ENCODE measurements at regions not wholly inside any gene's neighbourhood (a gene's known extent, or its start where the extent isn't known, plus 50 kb on each side); places are given as distances from the start of the nearest gene placed in this dataset.

DNA sequence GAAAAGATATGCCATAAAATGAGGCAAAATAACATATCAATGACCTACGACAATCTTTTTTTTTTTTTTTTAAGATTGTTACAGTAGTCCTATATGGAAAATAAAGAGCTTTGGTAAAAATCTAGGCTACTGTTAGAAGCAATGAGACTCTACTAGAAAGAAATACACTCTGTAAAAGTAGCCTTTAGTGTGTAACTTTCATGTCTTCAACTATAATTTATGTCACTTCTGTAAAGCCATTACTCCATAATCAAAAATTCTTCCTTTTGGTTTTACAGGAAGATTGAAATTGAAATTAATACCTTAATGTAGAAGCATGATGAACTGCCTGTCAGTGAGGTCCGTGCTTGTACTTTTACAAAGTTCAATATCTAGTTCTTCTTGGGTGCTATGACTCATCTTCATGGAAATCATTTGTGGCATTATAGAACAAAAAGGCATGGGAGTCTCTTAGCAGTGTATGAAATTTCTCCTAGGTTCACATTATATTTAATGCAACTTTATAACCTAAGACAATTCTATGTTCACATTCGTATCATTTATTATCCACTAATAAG is 1393.1 kb downstream of the EFNA5 start:
- TF ChIP-seq FOXM1 (IDR thresholded peaks at IDR 0.05; ENCODE audit: borderline replicate concordance, low read depth) = no peak
- TF ChIP-seq, protein P1, sequence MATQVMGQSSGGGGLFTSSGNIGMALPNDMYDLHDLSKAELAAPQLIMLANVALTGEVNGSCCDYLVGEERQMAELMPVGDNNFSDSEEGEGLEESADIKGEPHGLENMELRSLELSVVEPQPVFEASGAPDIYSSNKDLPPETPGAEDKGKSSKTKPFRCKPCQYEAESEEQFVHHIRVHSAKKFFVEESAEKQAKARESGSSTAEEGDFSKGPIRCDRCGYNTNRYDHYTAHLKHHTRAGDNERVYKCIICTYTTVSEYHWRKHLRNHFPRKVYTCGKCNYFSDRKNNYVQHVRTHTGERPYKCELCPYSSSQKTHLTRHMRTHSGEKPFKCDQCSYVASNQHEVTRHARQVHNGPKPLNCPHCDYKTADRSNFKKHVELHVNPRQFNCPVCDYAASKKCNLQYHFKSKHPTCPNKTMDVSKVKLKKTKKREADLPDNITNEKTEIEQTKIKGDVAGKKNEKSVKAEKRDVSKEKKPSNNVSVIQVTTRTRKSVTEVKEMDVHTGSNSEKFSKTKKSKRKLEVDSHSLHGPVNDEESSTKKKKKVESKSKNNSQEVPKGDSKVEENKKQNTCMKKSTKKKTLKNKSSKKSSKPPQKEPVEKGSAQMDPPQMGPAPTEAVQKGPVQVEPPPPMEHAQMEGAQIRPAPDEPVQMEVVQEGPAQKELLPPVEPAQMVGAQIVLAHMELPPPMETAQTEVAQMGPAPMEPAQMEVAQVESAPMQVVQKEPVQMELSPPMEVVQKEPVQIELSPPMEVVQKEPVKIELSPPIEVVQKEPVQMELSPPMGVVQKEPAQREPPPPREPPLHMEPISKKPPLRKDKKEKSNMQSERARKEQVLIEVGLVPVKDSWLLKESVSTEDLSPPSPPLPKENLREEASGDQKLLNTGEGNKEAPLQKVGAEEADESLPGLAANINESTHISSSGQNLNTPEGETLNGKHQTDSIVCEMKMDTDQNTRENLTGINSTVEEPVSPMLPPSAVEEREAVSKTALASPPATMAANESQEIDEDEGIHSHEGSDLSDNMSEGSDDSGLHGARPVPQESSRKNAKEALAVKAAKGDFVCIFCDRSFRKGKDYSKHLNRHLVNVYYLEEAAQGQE (IDR thresholded peaks at IDR 0.05; ENCODE audit: low read depth) = no peak
- no peak for TF ChIP-seq RAD21 (IDR thresholded peaks at IDR 0.05; ENCODE audit: low read depth)
- no peak for TF ChIP-seq CEBPB (IDR thresholded peaks at IDR 0.05)
